Bronchial epithelial cell (primary cell): ENCODE measurements at regions not wholly inside any gene's neighbourhood (a gene's known extent, or its start where the extent isn't known, plus 50 kb on each side); places are given as distances from the start of the nearest gene placed in this dataset.

Experiments
- DNase-seq: peaks from one replicate; pipeline ENCODE4 v3.0.0-alpha.2; 2010; ENCODE audit warnings: low read depth
- FAIRE-seq: peaks from 2 replicates; lab custom pipeline; 2011; peaks lifted over from hg19 to GRCh38; lab: Jason Lieb, UNC
- H3K27me3 ChIP-seq: 2 replicates; pipeline ENCODE4 v1.5.1; 2011; ENCODE audit warnings: low read length; ENCODE audit not compliant: control insufficient read depth, insufficient read depth
- H3K36me3 ChIP-seq: 2 replicates; pipeline ENCODE4 v1.5.1; 2011; ENCODE audit warnings: low read length; ENCODE audit not compliant: control insufficient read depth, insufficient read depth
- H3K4me3 ChIP-seq: 2 replicates; pipeline ENCODE4 v1.5.1; 2011; ENCODE audit warnings: mild to moderate bottlenecking, low read depth, low read length, control low read depth
- CTCF ChIP-seq: IDR thresholded peaks from 2 replicates; pipeline ENCODE4 v1.5.1; 2011; ENCODE audit warnings: mild to moderate bottlenecking, moderate library complexity, low read length, control low read depth, inconsistent platforms; ENCODE audit not compliant: insufficient read depth, severe bottlenecking

DNA sequence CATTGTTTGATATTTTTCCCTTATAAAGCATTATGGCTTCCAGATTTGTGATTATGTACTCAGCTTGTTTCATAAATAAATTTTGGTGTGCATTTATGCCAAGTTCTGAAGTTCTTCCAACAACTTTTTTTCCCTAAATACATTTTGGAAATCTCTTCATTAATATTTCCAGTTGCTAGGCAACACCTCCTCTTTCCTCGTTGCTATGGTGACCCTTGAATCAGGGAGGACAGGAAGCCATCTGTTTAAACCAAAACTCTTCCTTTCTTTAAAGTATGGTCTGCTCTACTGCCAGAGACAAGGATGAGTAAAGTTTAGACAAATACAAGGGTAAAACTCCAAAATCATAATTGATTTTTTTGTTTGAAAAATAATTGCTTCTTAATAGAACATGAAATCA lies 779.3 kb downstream of the CDH9 start:
- DNase-seq = no peak
- no peak for TF ChIP-seq CTCF
- no peak for FAIRE-seq
- Histone ChIP-seq H3K27me3 (no peaks in the 10 kb centered on the region), H3K4me3 (no peak overlapping the region), H3K36me3 (no peaks in the 10 kb centered on the region)

DNA sequence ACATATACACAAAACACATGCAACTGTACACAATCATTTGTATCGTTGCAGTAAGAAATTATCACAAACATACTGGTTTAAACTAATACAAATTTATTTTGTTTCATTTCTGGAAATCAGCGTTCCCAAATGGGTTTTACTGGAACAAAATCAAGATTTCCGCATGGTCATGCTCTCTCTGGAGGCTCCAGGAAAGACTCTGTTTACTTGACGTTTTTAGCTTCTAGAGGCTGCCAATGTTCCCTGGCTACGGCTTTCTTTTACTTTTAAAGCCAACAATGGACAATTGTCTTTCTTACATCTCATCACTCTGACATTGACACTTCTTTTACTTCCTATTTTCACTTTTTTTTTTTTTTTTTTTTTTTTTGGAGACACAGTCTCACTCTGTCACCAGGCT lies 793.1 kb downstream of the CDH9 start:
- Histone ChIP-seq H3K36me3 (no peaks in the 10 kb centered on the region), H3K4me3 (no peak overlapping the region), H3K27me3 (no peaks in the 10 kb centered on the region)
- no peak for TF ChIP-seq CTCF
- no peak for DNase-seq
- no peak for FAIRE-seq

- H3K4me3 ChIP-seq = no peak overlapping the region
- H3K27me3 ChIP-seq = no peaks in the 10 kb centered on the region
- TF ChIP-seq CTCF = no peak
- FAIRE-seq = no peak
- no peak for DNase-seq
- H3K36me3 ChIP-seq = no peaks in the 10 kb centered on the region
Observed at GRCh38 chr5:26239588-26239987, 798.8 kb downstream of the CDH9 start.

GRCh38 chr5:26237489-26237888 lies 800.9 kb downstream of the CDH9 start:
- DNase-seq (no peak), FAIRE-seq (no peak)
- no peaks in the 10 kb centered on the region for H3K36me3 ChIP-seq
- H3K27me3 ChIP-seq = no peaks in the 10 kb centered on the region
- TF ChIP-seq CTCF = no peak
- H3K4me3 ChIP-seq = no peak overlapping the region

DNA sequence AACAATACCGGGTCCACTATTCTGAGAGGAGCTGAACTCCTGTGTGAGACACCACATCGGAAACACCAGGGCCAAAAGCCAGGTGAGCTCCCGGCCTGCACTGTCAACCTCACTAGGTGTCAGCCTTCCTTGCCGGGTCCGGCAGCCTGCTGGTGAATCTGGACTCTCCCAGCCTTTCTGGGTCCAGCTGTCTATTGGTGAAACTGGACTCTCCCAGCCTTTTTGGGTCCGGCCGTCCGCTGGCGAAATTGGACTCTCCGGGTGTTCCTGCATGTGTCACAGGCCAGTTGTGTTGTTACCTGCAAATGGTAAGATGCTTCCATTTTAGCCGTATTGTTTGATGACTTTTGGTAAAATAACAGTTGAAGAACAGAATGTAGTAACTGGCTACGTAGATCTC lies 801.5 kb downstream of the CDH9 start:
- no peaks in the 10 kb centered on the region for H3K27me3 ChIP-seq
- no peak for TF ChIP-seq CTCF
- H3K4me3 ChIP-seq = no peak overlapping the region
- no peak for DNase-seq
- FAIRE-seq = no peak
- H3K36me3 ChIP-seq = no peaks in the 10 kb centered on the region

DNA sequence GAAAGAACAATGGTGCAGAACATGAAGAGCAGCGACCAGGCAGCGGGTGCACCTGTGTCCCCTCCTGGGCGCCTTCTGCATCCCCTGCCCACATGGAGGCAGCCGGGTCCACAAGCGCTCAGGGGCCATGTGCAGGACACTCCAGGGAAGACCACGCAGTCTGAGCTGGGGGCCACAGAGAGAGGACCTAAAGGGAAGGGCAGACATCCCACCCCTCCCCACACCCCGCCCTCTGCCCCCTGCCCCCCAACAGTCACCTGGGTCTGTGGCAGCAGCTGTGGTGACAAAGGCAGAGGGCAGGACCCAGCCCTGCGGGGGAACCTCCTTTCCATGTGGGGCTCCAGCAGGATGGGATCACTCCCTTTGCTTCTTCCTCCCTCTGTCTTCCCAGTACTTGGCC lies 805.7 kb downstream of the CDH9 start:
- DNase-seq = no peak

More for the DNA sequence above, 805.7 kb downstream of the CDH9 start:
- no peak overlapping the region for H3K4me3 ChIP-seq
- H3K36me3 ChIP-seq = no peaks in the 10 kb centered on the region
- no peaks in the 10 kb centered on the region for H3K27me3 ChIP-seq
- FAIRE-seq = no peak
- no peak for TF ChIP-seq CTCF
